HCEC 1CT (cell line): ENCODE measurements at regions not wholly inside any gene's neighbourhood (a gene's known extent, or its start where the extent isn't known, plus 50 kb on each side); places are given as distances from the start of the nearest gene placed in this dataset.
"Not testable (repeated sequence)": the region's sequence is repeated elsewhere in the genome, so short reads cannot be mapped to it uniquely, and the experiment has no call there.

Experiments
- DNase-seq: peaks from one replicate; pipeline ENCODE4 v3.0.0-alpha.2; 2017

DNA sequence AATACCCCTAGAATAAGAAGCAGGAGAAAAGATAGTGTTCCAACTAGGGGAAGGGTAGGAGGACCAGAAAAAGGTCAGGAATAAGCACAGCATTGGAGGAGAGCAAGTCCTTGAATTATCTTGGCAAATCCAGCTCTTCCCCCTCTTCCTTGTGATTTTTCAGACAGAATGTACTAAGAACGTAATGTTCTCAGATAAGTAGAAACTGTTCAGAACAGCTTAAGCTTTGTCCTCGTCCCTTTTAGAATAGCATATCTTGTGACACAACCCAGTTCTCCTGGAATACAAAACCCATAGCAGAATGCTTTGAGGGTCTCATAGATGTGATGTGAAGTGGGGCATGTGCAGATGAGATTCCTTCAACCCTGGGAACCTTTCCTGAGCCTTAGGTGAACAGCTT lies 97.4 kb downstream of the EMB start:
- no peak for DNase-seq

GRCh38 chr5:50340757-50341156 lies 100.3 kb downstream of the EMB start:
- DNase-seq = no peak

- not testable (repeated sequence) for DNase-seq
These were observed 110.5 kb downstream of the EMB start for GRCh38 chr5:50330633-50331032.

- DNase-seq = no peak
These were observed 112.8 kb downstream of the EMB start for GRCh38 chr5:50328193-50328729.

- peak; percentile 27 for DNase-seq
These were observed 115.8 kb downstream of the EMB start for GRCh38 chr5:50325237-50325832.

GRCh38 chr5:50320131-50320749 lies 120.8 kb downstream of the EMB start:
- no peak for DNase-seq

- no peak for DNase-seq
These were observed 122.9 kb downstream of the EMB start for GRCh38 chr5:50318220-50318619.

DNA sequence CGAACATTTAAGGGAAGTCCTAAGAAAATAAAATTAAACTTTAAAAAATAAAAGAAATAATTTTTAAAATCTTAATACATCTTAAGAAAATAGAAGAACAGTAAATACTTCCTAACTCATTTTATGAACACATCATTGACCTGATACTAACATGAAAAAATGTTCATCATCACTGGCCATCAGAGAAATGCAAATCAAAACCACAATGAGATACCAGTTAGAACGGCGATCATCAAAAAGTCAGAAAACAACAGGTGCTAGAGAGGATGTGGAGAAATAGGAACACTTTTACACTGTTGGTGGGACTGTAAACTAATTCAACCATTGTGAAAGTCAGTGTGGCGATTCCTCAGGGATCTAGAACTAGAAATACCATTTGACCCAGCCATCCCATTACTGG lies 134.6 kb downstream of the EMB start:
- DNase-seq = not testable (repeated sequence)

- DNase-seq = peak; percentile 7
These were observed 138.1 kb downstream of the EMB start for GRCh38 chr5:50302815-50303490.

DNA sequence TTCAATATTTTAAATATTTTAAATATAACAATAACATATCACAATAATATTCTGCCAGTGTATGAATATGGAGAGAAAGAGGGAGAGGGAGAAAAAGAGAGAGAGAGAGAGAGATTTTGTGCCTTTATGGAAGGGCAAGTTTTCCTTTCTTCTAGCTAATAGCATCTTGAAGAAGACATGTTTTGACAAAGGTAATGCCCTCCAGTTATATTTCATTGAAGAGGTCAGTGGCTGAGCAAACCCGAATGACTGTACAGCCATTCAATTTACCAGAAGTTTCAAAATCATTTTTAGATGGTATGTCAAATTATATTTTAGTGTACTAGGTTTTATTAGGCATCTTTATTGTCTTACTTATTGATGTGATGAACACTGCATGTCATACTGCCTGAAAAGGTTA lies 139.3 kb downstream of the EMB start:
- DNase-seq = no peak

- DNase-seq = no peak
These were observed 140.2 kb downstream of the EMB start for GRCh38 chr5:50300878-50301277.

- DNase-seq = no peak
These were observed 141.2 kb downstream of the EMB start for GRCh38 chr5:50299896-50300295.

DNA sequence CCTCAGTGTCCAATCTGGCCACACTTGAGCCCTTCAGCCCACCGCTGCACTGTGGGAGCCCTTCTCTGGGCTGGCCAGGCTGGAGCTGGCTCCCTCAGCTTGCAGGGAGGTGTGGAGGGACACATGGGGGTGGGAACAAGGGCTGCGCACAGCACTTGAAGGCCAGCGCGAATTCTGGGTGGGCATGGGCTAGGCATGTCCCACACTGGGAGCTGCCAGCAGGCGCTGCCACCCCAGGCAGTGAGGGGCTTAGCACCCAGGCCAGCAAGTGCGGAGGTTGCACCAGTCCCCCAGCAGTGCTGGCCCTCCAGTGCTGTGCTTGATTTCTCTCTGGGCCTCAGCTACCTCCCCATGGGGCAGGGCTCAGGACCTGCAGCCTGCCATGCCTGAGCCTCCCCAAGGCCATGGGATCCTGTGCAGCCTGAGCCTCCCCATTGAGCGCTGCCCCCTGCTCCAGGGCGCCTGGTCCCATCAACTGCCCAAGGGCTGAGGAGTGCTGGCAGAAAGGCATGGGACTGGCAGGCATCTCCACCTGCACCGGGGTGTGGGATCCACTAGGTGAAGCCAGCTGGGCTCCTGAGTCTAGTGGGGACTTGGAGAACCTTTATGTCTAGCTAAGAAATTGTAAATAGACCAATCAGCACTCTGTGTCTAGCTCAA lies 148.2 kb downstream of the EMB start:
- DNase-seq = no peak

DNA sequence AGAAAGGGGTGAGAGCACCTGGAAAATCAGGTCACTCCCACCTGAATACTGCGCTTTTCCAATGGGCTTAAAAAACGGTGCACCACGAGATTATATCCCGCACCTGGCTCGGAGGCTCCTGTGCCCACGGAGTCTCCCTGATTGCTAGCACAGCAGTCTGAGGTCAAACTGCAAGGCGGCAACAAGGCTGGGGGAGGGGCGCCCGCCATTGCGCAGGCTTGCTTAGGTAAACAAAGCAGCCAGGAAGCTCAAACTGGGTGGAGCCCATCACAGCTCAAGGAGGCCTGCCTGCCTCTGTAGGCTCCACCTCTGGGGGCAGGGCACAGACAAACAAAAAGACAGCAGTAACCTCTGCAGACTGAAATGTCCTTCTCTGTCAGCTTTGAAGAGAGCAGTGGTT lies 160.6 kb downstream of the EMB start:
- DNase-seq = not testable (repeated sequence)
